Esophagus muscularis mucosa (tissue), 4 donors: ENCODE measurements at regions not wholly inside any gene's neighbourhood (a gene's known extent, or its start where the extent isn't known, plus 50 kb on each side); places are given as distances from the start of the nearest gene placed in this dataset.

Experiments used
- DNase-seq: peaks from one replicate; pipeline ENCODE4 v3.0.0-alpha.2; 2017; ENCODE audit errors: extremely low spot score
- H3K27ac ChIP-seq, 4 donors: fragments of 200-600 bp; sonication (generic); replicated peaks in 1 of 4; 1 replicate in 3 of 4; 2 replicates in 1 of 4; pipeline ENCODE4 v1.5.1; 2016 to 2019; ENCODE audit warnings: mild to moderate bottlenecking in 1 of 4
- H3K27me3 ChIP-seq, 4 donors: fragments of 200-600 bp; sonication (generic); one replicate each; pipeline versions ENCODE4 v1.5.1 to v1.6.0; 2016 to 2019
- H3K36me3 ChIP-seq, 4 donors: fragments of 200-600 bp; sonication (generic); one replicate each; pipeline ENCODE4 v1.5.1; 2016 to 2019
- H3K4me1 ChIP-seq, 4 donors: fragments of 200-600 bp; sonication (generic); one replicate each; pipeline ENCODE4 v1.5.1; 2016 to 2019
- H3K4me3 ChIP-seq, 4 donors: fragments of 200-600 bp; sonication (generic); 1 replicate in 2 of 4; 2 replicates in 2 of 4; pipeline ENCODE4 v1.5.1; 2016 to 2019; ENCODE audit warnings: mild to moderate bottlenecking in 4 of 4, moderate library complexity in 1 of 4
- H3K9me3 ChIP-seq, 4 donors: fragments of 200-600 bp; sonication (generic); 1 replicate in 3 of 4; 2 replicates in 1 of 4; pipeline ENCODE4 v1.5.1; 2016 to 2019
- CTCF ChIP-seq, 3 experiments: fragments of 200-600 bp in 2 of 3; fragments of 450-650 bp in 1 of 3; sonication (generic) in 2 of 3; IDR thresholded peaks; one replicate each; pipeline ENCODE4 v1.5.1; 2017 to 2019; ENCODE audit warnings: antibody characterized with exemption in 3 of 3, mild to moderate bottlenecking in 2 of 3, moderate library complexity in 1 of 3
- EP300 ChIP-seq: sonication (generic); formaldehyde crosslinking; IDR thresholded peaks from one replicate; pipeline ENCODE4 v1.6.1; 2017; ENCODE audit warnings: antibody characterized with exemption
- POLR2A ChIP-seq: fragments of 450-650 bp; IDR thresholded peaks from one replicate; pipeline ENCODE4 v1.6.1; 2017; ENCODE audit warnings: antibody characterized with exemption, moderate library complexity, mild to moderate bottlenecking, low read depth
- POLR2AphosphoS5 ChIP-seq, 2 donors: sonication (generic); formaldehyde crosslinking; IDR thresholded peaks; one replicate each; pipeline ENCODE4 v1.6.1; 2017; ENCODE audit warnings: antibody characterized with exemption in 2 of 2
- WGBS: methylation state at CpG from one replicate; pipeline ENCODE4 v1.1.5; 2018; 5-methylcytosine and 5-hydroxymethylcytosine counted together
- intact Hi-C: fragments of 100-400 bp; cut with DNase I; formaldehyde crosslinking; loops from one replicate; pipeline ENCODE4 v1.15.1; 2023

GRCh38 chr12:43090981-43091380 lies 461.0 kb downstream of the ADAMTS20 start:
- TF ChIP-seq EP300 (no peak), POLR2A (no peak), CTCF (IDR thresholded peaks at IDR 0.05) (no peak)

GRCh38 chr12:43087195-43088091 lies 464.6 kb downstream of the ADAMTS20 start:
- 79% methylated on average over 3 of the region's 3 CpGs for WGBS
- no peak for TF ChIP-seq CTCF (IDR thresholded peaks at IDR 0.05)
- no peak for TF ChIP-seq EP300
- TF ChIP-seq POLR2AphosphoS5 (IDR thresholded peaks at IDR 0.05) = no peak
- no peak for TF ChIP-seq POLR2A
- intact Hi-C loops = no loop called here
- peaks cover 0 to 7% (median 0%) of the 10 kb centered on the region in 4 donors for H3K9me3 ChIP-seq
- H3K4me3 ChIP-seq = no peak overlapping the region
- H3K36me3 ChIP-seq = no peaks in the 10 kb centered on the region
- H3K4me1 ChIP-seq = no peaks in the 10 kb centered on the region
- no peak for DNase-seq
- no peak overlapping the region for H3K27ac ChIP-seq
- H3K27me3 ChIP-seq = no peaks in the 10 kb centered on the region

More at GRCh38 chr12:43090981-43091380, 461.0 kb downstream of the ADAMTS20 start:
- intact Hi-C loops = no loop called here
- WGBS = 95% methylated on average over 2 of the region's 2 CpGs
- H3K4me3 ChIP-seq = no peak overlapping the region
- no peaks in the 10 kb centered on the region for H3K27me3 ChIP-seq
- H3K4me1 ChIP-seq = no peaks in the 10 kb centered on the region
- H3K27ac ChIP-seq = no peak overlapping the region
- DNase-seq = no peak
- no peaks in the 10 kb centered on the region for H3K36me3 ChIP-seq
- no peaks in the 10 kb centered on the region for H3K9me3 ChIP-seq

GRCh38 chr12:43079476-43079875 lies 472.5 kb downstream of the ADAMTS20 start:
- no peak for DNase-seq
- H3K4me1 ChIP-seq = no peaks in the 10 kb centered on the region
- intact Hi-C loops = no loop called here
- no peak for TF ChIP-seq CTCF (IDR thresholded peaks at IDR 0.05)
- no peak for TF ChIP-seq EP300
- TF ChIP-seq POLR2AphosphoS5 (IDR thresholded peaks at IDR 0.05) = no peak
- TF ChIP-seq POLR2A = no peak
- no peak overlapping the region for H3K27ac ChIP-seq
- no peak overlapping the region for H3K4me3 ChIP-seq
- no peaks in the 10 kb centered on the region for H3K9me3 ChIP-seq
- H3K27me3 ChIP-seq = no peaks in the 10 kb centered on the region
- no peaks in the 10 kb centered on the region for H3K36me3 ChIP-seq

GRCh38 chr12:43078976-43079375 lies 473.0 kb downstream of the ADAMTS20 start:
- no peaks in the 10 kb centered on the region for H3K4me1 ChIP-seq
- H3K27me3 ChIP-seq = no peaks in the 10 kb centered on the region
- DNase-seq = no peak
- no peaks in the 10 kb centered on the region for H3K9me3 ChIP-seq
- intact Hi-C loops = no loop called here
- TF ChIP-seq EP300 = no peak
- no peak for TF ChIP-seq POLR2A
- TF ChIP-seq CTCF (IDR thresholded peaks at IDR 0.05) = no peak
- TF ChIP-seq POLR2AphosphoS5 (IDR thresholded peaks at IDR 0.05) = no peak
- no peaks in the 10 kb centered on the region for H3K36me3 ChIP-seq
- no peak overlapping the region for H3K27ac ChIP-seq
- no peak overlapping the region for H3K4me3 ChIP-seq
- 47% methylated on average over 3 of the region's 3 CpGs for WGBS
